ENCODE measurements at regions not wholly inside any gene's neighbourhood (a gene's known extent, or its start where the extent isn't known, plus 50 kb on each side); places are given as distances from the start of the nearest gene placed in this dataset.

- Mint-ChIP-seq H3K4me1 (ENCODE audit: low read depth) (peaks cover 12% of the 10 kb centered on the region), H3K36me3 (ENCODE audit: insufficient read depth in 2 of 2) (no peaks in the 10 kb centered on the region), H3K27me3 (ENCODE audit: low read depth) (peaks cover 12% of the 10 kb centered on the region), H3K4me3 (no peak overlapping the region), H3K9me3 (no peaks in the 10 kb centered on the region), H3K27ac (no peak overlapping the region)
- ATAC-seq (replicated peaks in 1 of 2) (no peak), DNase-seq (no peak)
These were observed 225.6 kb downstream of the ANKRD60 start for GRCh38 chr20:58002901-58003300.

- Mint-ChIP-seq H3K27me3 (ENCODE audit: low read depth) (peaks cover 15% of the 10 kb centered on the region), H3K4me3 (no peak overlapping the region), H3K9me3 (no peaks in the 10 kb centered on the region), H3K36me3 (ENCODE audit: insufficient read depth in 2 of 2) (no peaks in the 10 kb centered on the region), H3K27ac (no peak overlapping the region), H3K4me1 (ENCODE audit: low read depth) (peaks cover 17% of the 10 kb centered on the region)
- ATAC-seq (replicated peaks in 1 of 2) (no peak), DNase-seq (no peak)
These were observed 226.5 kb downstream of the ANKRD60 start for GRCh38 chr20:58001946-58002345.

DNA sequence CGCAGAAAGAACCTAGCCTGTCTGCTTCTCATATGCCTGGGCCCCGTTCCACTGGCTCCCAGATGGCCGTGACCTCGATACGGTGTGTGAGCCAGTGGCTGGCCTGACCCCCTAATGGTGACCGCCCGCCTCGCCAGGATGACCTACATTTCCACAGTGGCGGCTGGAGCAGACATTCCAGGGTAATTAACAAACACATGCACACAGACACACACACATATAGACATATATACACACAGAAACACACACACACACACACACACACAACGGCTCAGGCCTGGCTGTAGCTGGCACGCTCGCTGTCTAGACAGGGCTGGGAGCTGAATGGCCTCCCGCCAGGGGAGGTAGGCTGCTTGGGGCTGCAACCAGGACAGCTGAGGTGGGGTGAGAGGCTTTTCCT is 227.1 kb downstream of the ANKRD60 start:
- Mint-ChIP-seq H3K4me3 (no peak overlapping the region), H3K27me3 (ENCODE audit: low read depth) (peaks cover 18% of the 10 kb centered on the region), H3K27ac (no peak overlapping the region), H3K4me1 (ENCODE audit: low read depth) (peaks cover 21% of the 10 kb centered on the region), H3K36me3 (ENCODE audit: insufficient read depth in 2 of 2) (no peaks in the 10 kb centered on the region), H3K9me3 (no peaks in the 10 kb centered on the region)
- no peak for ATAC-seq (replicated peaks in 1 of 2)
- no peak for DNase-seq

DNA sequence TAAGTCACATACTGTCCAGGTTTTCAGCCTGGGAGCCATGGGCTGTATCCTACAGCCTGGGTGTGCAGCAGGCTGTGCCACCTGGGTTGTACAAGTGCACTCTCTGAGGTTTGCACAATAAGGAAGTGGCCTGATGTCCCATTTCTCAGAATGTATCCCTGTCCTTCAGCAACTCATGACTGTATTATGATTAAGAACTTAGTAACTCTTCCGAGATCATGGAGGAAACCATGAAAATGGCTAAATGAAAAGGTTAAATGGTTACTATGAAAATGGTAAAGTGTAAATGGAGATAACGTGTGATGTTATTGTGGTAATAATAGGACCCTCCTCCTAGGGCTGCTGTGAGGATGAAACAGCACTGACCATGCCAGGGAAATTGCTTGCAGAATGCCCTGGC is 227.6 kb downstream of the ANKRD60 start:
- ATAC-seq (replicated peaks in 1 of 2) = no peak
- no peaks in the 10 kb centered on the region for H3K9me3 Mint-ChIP-seq
- H3K4me3 Mint-ChIP-seq = no peak overlapping the region
- H3K27me3 Mint-ChIP-seq (ENCODE audit: low read depth) = peaks cover 18% of the 10 kb centered on the region
- peaks cover 21% of the 10 kb centered on the region for H3K4me1 Mint-ChIP-seq (ENCODE audit: low read depth)
- no peak overlapping the region for H3K27ac Mint-ChIP-seq
- no peaks in the 10 kb centered on the region for H3K36me3 Mint-ChIP-seq (ENCODE audit: insufficient read depth in 2 of 2)
- DNase-seq = no peak

- Mint-ChIP-seq H3K4me3 (no peak overlapping the region), H3K27me3 (ENCODE audit: low read depth) (peaks cover 18% of the 10 kb centered on the region), H3K27ac (no peak overlapping the region), H3K36me3 (ENCODE audit: insufficient read depth in 2 of 2) (no peaks in the 10 kb centered on the region), H3K4me1 (ENCODE audit: low read depth) (peaks cover 21% of the 10 kb centered on the region), H3K9me3 (no peaks in the 10 kb centered on the region)
- no peak for DNase-seq
- no peak for ATAC-seq (replicated peaks in 1 of 2)
These were observed 228.9 kb downstream of the ANKRD60 start for GRCh38 chr20:57999465-58000111.

GRCh38 chr20:57998981-57999464 is 229.4 kb downstream of the ANKRD60 start:
- Mint-ChIP-seq H3K4me1 (ENCODE audit: low read depth) (peaks cover 21% of the 10 kb centered on the region), H3K36me3 (ENCODE audit: insufficient read depth in 2 of 2) (no peaks in the 10 kb centered on the region), H3K4me3 (no peak overlapping the region), H3K27me3 (ENCODE audit: low read depth) (peaks cover 18% of the 10 kb centered on the region), H3K9me3 (no peaks in the 10 kb centered on the region), H3K27ac (no peak overlapping the region)
- ATAC-seq (replicated peaks in 1 of 2) = no peak
- DNase-seq = no peak

- Mint-ChIP-seq H3K27ac (no peak overlapping the region), H3K27me3 (ENCODE audit: low read depth) (peaks cover 18% of the 10 kb centered on the region), H3K36me3 (ENCODE audit: insufficient read depth in 2 of 2) (no peaks in the 10 kb centered on the region), H3K4me3 (no peak overlapping the region), H3K9me3 (no peaks in the 10 kb centered on the region), H3K4me1 (ENCODE audit: low read depth) (peaks cover 21% of the 10 kb centered on the region)
- DNase-seq (no peak), ATAC-seq (replicated peaks in 1 of 2) (no peak)
These were observed 230.2 kb downstream of the ANKRD60 start for GRCh38 chr20:57998276-57998675.

DNA sequence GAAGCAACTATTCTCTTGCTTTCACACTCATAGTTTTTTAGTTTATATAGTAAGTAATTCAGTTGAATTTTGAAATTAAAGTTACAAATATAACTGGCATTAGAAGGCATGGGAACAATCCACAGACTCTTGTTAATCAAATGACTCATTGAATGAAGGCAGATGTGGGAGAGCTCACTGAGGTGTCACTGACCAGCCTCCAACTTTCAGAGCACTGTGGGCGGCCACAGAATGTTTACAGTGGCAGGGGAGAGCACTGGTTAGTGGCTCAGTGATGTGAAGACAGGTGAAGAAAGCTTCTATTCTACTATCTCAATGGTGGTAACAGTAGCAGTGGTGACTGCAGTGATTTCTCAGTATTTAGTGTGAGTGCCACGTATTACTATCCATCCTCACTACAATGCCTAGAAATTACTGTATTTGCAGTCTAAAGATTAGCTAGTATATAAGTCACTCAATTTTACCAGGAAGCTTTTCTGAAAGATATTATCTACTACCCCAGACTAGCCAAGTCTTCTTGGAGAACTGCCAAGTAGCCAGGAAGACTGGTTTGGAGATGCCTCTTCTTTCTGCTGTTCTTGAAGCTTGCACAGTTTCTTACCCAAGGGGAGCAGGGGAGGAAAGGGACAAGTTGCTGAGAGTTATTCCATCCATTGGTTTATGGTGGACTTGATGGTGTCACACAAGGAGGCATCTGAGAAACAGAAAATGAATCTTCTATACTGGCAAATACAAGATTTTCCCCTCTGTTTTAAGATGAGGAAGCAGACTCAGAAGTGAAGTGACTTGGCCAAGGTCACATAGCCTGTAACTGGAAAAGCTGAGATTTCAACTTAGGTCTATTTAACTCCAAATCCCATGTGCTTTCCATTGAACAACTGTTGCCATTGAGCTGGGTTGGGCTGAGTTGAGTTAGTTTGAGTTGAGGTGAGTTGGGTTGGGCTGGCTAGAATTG is 231.2 kb downstream of the ANKRD60 start:
- Mint-ChIP-seq H3K4me3 (no peak overlapping the region), H3K9me3 (no peaks in the 10 kb centered on the region), H3K27me3 (ENCODE audit: low read depth) (peaks cover 20% of the 10 kb centered on the region), H3K27ac (no peak overlapping the region), H3K36me3 (ENCODE audit: insufficient read depth in 2 of 2) (no peaks in the 10 kb centered on the region), H3K4me1 (ENCODE audit: low read depth) (peaks cover 21% of the 10 kb centered on the region)
- ATAC-seq (replicated peaks in 1 of 2) = peak; percentile 49 to 59
- DNase-seq = no peak

- no peak for ATAC-seq (replicated peaks in 1 of 2)
- no peak overlapping the region for H3K27ac Mint-ChIP-seq
- H3K9me3 Mint-ChIP-seq = no peaks in the 10 kb centered on the region
These were observed 232.0 kb downstream of the ANKRD60 start for GRCh38 chr20:57996465-57996864.

GRCh38 chr20:57995381-57995977 is 233.0 kb downstream of the ANKRD60 start:
- H3K9me3 Mint-ChIP-seq = no peaks in the 10 kb centered on the region
- DNase-seq (no peak), ATAC-seq (replicated peaks in 1 of 2) (no peak)
- H3K4me1 Mint-ChIP-seq (ENCODE audit: low read depth) = peaks cover 21% of the 10 kb centered on the region
- H3K27me3 Mint-ChIP-seq (ENCODE audit: low read depth) = peaks cover 24% of the 10 kb centered on the region
- H3K4me3 Mint-ChIP-seq = no peak overlapping the region
- no peak overlapping the region for H3K27ac Mint-ChIP-seq
- H3K36me3 Mint-ChIP-seq (ENCODE audit: insufficient read depth in 2 of 2) = no peaks in the 10 kb centered on the region

More at GRCh38 chr20:57996465-57996864, 232.0 kb downstream of the ANKRD60 start:
- Mint-ChIP-seq H3K27me3 (ENCODE audit: low read depth) (peaks cover 24% of the 10 kb centered on the region), H3K4me1 (ENCODE audit: low read depth) (peaks cover 21% of the 10 kb centered on the region), H3K4me3 (no peak overlapping the region), H3K36me3 (ENCODE audit: insufficient read depth in 2 of 2) (no peaks in the 10 kb centered on the region)
- DNase-seq = no peak

DNA sequence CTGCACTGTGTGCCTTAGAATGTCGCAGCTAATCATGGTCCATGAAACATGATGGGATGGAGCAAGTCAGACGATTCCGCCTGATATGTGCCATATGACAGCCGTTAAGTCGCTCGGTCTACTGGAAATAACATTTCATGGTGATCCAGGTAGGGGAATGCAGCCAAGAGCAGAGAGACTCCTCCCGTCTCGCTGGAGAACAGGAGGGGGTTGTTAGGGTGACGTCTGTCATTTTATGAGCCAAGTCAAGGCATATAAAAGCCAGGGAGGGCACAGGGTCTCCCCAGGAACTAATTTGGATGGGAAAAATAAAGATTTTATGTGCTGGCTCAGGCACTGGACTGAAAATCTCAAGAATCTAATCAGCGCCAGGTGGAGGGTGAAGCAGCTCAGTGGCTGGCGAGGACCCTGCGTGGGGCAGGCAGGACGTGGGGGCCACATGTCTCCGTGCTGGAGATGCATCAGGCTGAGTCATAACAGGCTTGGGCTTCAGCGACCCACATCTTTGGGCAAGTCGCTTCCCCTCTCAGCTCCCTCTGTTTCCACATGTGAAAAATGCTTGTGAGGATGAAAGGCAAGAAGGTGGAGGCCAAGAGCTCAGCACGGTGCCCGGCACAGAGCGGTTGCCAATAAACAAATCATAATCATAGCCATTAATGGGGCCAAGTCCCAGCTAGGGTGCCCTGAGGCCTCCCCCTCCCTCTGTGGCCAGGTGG is 234.6 kb downstream of the ANKRD60 start:
- Mint-ChIP-seq H3K36me3 (ENCODE audit: insufficient read depth in 2 of 2) (no peaks in the 10 kb centered on the region), H3K4me3 (no peak overlapping the region), H3K27ac (no peak overlapping the region), H3K4me1 (ENCODE audit: low read depth) (peaks cover 14% of the 10 kb centered on the region), H3K27me3 (ENCODE audit: low read depth) (peaks cover 34% of the 10 kb centered on the region), H3K9me3 (no peaks in the 10 kb centered on the region)
- no peak for DNase-seq
- ATAC-seq (replicated peaks in 1 of 2) = no peak

DNA sequence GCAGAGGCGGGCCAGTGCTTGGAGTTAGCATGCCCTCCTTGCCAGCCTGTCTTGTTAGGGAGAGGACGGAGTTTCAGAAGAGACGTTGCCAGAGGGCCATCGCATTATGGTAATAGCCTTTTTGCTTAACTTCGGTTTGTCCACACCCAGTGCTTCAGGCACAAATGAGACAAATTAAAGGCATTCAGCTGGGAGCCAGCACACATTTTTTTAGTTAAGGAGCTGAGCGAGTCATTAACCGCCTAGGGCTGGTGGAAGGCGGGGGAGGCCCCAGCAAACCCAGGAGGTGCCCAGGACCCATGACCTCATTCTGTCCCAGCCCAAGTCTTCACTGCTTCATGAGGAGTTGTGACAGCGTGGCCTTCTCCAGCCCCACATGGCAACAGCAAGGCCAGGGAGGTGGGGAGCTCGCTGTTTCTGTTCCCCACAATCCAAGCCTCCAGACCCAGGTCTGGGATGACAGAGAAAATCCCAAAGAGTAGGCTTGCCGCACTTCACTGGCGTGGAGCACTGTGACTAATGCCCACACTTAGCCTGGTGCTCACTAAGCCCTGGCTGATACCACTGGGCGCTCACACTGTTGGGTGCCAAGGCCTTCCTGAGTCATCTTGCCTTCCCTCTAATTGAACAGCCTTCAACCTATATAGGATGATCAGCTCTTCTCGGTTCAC is 237.1 kb downstream of the ANKRD60 start:
- Mint-ChIP-seq H3K4me1 (ENCODE audit: low read depth) (no peaks in the 10 kb centered on the region), H3K36me3 (ENCODE audit: insufficient read depth in 2 of 2) (no peaks in the 10 kb centered on the region), H3K27ac (no peak overlapping the region), H3K27me3 (ENCODE audit: low read depth) (peaks cover 22% of the 10 kb centered on the region), H3K4me3 (no peak overlapping the region), H3K9me3 (no peaks in the 10 kb centered on the region)
- ATAC-seq (replicated peaks in 1 of 2) (peak; percentile 78 to 84), DNase-seq (peak in 1 of 2 donors; percentile 15)

All from activated T-cell treated with anti-CD3 and anti-CD28 coated beads, Interleukin-2, amount 50 U/mL, for 72 hours (primary cell).